Tibial nerve (tissue), 3 donors: ENCODE measurements at regions not wholly inside any gene's neighbourhood (a gene's known extent, or its start where the extent isn't known, plus 50 kb on each side); places are given as distances from the start of the nearest gene placed in this dataset.

Experiments
- POLR2A ChIP-seq, 2 donors: fragments of 450-650 bp; IDR thresholded peaks; one replicate each; pipeline ENCODE4 v1.6.1; 2017; ENCODE audit warnings: antibody characterized with exemption in 2 of 2, mild to moderate bottlenecking in 2 of 2, moderate library complexity in 2 of 2
- TF ChIP-seq, protein P1 (sequence below), 5 experiments: fragments of 200-600 bp in 3 of 5; fragments of 450-650 bp in 2 of 5; sonication (generic) in 3 of 5; IDR thresholded peaks; one replicate each; pipeline ENCODE4 v1.5.1; 2016 to 2019; ENCODE audit warnings: antibody characterized with exemption in 5 of 5, mild to moderate bottlenecking in 3 of 5, moderate library complexity in 2 of 5

DNA sequence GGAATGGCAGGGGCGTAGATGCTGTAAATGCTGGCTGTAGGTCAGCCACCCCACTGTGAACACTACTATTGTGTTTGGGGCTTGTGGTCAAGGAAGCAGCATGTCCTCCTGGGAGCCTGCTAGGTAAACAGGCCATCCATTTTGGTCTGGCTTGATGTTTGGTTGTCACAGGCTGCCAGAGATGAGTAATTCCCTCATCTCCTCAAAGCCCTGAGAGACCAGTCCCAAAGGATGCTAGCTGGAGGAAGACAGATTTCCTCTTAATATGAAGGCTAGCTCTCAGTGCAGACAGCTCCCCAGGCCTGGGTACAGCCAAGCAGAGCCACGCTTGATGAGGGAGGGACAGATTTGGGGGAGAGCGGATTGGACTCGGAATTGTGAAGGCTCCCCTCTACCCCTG lies 72.5 kb upstream of the MAP1B start:
- TF ChIP-seq, protein P1, sequence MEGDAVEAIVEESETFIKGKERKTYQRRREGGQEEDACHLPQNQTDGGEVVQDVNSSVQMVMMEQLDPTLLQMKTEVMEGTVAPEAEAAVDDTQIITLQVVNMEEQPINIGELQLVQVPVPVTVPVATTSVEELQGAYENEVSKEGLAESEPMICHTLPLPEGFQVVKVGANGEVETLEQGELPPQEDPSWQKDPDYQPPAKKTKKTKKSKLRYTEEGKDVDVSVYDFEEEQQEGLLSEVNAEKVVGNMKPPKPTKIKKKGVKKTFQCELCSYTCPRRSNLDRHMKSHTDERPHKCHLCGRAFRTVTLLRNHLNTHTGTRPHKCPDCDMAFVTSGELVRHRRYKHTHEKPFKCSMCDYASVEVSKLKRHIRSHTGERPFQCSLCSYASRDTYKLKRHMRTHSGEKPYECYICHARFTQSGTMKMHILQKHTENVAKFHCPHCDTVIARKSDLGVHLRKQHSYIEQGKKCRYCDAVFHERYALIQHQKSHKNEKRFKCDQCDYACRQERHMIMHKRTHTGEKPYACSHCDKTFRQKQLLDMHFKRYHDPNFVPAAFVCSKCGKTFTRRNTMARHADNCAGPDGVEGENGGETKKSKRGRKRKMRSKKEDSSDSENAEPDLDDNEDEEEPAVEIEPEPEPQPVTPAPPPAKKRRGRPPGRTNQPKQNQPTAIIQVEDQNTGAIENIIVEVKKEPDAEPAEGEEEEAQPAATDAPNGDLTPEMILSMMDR (IDR thresholded peaks at IDR 0.05) = no peak
- no peak for TF ChIP-seq POLR2A (IDR thresholded peaks at IDR 0.05)
